ENCODE measurements at regions not wholly inside any gene's neighbourhood (a gene's known extent, or its start where the extent isn't known, plus 50 kb on each side); places are given as distances from the start of the nearest gene placed in this dataset.

DNA sequence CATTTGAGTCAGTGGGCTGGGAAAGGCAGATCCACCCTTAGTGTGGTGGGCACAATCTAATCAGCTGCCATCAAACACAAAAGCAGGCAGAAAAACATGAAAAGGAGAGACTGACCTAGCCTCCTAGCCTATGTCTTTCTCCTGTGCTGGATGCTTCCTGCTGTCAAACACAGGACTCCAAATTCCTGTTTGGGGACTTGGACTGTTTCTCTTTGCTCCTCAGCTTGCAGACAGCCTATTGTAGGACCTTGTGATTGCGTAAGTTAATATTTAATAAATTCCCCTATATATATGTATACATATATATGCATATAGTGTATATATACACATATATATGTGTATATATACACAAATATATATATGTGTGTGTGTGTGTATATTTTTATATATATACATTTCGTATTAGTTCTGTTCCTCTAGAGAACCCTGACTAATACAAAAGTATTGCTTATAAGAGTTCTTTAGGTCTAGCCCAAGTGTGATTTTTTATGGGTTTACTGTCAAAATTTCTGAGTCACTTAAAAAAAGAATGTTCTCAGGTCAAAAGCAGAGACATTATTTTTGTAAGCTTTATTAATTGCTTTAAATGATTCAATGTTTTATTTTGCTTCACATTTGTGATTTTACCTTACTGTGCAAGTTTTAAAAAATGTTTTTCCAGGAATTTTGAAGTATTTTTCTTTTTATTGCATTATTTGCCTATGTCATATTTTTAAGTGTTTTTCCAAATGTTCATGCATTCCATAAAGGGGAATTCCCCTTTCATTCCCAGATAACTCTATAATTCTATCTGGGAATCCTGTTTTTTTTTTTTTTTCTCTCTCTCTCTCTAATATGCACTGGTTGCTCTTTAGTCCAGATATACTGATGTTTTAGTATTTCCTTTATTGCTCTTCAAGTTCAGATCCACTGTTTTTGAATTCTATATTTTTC, 92.1 kb upstream of the ADAMTS5 start:
- Mint-ChIP-seq H3K36me3 (peaks cover 13% of the 10 kb centered on the region), H3K4me3 (no peak overlapping the region), H3K27me3 (ENCODE audit: low read depth) (no peaks in the 10 kb centered on the region), H3K27ac (no peak overlapping the region), H3K9me3 (peaks cover 47% of the 10 kb centered on the region), H3K4me1 (no peaks in the 10 kb centered on the region)
- no peak for DNase-seq (ENCODE audit: low spot score)
- no peak for ATAC-seq
- POLR2A ChIA-PET: no interaction called here
- CTCF ChIA-PET: no interaction called here
- TF ChIP-seq, protein P1, sequence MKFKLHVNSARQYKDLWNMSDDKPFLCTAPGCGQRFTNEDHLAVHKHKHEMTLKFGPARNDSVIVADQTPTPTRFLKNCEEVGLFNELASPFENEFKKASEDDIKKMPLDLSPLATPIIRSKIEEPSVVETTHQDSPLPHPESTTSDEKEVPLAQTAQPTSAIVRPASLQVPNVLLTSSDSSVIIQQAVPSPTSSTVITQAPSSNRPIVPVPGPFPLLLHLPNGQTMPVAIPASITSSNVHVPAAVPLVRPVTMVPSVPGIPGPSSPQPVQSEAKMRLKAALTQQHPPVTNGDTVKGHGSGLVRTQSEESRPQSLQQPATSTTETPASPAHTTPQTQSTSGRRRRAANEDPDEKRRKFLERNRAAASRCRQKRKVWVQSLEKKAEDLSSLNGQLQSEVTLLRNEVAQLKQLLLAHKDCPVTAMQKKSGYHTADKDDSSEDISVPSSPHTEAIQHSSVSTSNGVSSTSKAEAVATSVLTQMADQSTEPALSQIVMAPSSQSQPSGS (CRISPR knock-in tag; IDR thresholded peaks at IDR 0.05; ENCODE audit: borderline replicate concordance, low read depth): no peak
- TF ChIP-seq GTF2I (CRISPR knock-in tag; conservative IDR thresholded peaks at IDR 0.05) (no peak), ZNF219 (CRISPR knock-in tag; IDR thresholded peaks at IDR 0.05; ENCODE audit: borderline replicate concordance) (no peak), ERG (CRISPR knock-in tag; IDR thresholded peaks at IDR 0.05) (no peak), JUN (CRISPR knock-in tag; IDR thresholded peaks at IDR 0.05) (no peak)

DNA sequence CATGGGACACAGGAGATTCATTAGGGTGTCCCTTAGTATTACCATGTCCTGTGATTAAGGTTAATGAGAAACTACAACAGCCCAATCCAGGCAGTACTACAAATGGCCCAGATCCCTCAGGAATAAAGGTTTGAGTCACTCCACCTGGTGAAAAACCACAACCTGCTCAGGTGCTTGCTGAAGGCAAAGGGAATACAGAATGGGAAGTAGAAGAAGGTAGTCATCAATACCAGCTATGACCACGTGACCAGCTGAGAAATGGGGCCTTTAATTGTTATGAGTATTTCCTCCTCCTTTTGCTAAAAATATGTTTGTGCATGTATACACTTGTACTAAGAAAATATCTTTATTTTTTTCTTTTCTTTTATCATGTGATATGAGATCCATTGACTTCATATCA, 91.1 kb upstream of the ADAMTS5 start:
- CTCF ChIA-PET: no interaction called here
- Mint-ChIP-seq H3K4me3 (no peak overlapping the region), H3K27me3 (ENCODE audit: low read depth) (no peaks in the 10 kb centered on the region), H3K27ac (no peak overlapping the region), H3K4me1 (no peaks in the 10 kb centered on the region), H3K9me3 (peaks cover 50% of the 10 kb centered on the region), H3K36me3 (peaks cover 16% of the 10 kb centered on the region)
- ATAC-seq: no peak
- TF ChIP-seq NFE2L1 (CRISPR knock-in tag; IDR thresholded peaks at IDR 0.05) (no peak), ATF6 (CRISPR knock-in tag; IDR thresholded peaks at IDR 0.05) (no peak), MXD4 (CRISPR knock-in tag; IDR thresholded peaks at IDR 0.05; ENCODE audit: borderline replicate concordance) (no peak), NR3C1 (CRISPR knock-in tag; conservative IDR thresholded peaks at IDR 0.05; ENCODE audit: low read depth) (no peak), ZNF423 (CRISPR knock-in tag; IDR thresholded peaks at IDR 0.05) (no peak), GTF2I (CRISPR knock-in tag; conservative IDR thresholded peaks at IDR 0.05) (no peak), ATF1 (CRISPR knock-in tag; IDR thresholded peaks at IDR 0.05) (no peak), ZNF121 (CRISPR knock-in tag; IDR thresholded peaks at IDR 0.05) (no peak), CREM (CRISPR knock-in tag; IDR thresholded peaks at IDR 0.05) (no peak), JAZF1 (CRISPR knock-in tag; IDR thresholded peaks at IDR 0.05) (no peak), KAT7 (CRISPR knock-in tag; IDR thresholded peaks at IDR 0.05; ENCODE audit: borderline replicate concordance) (no peak), EMX1 (CRISPR knock-in tag; IDR thresholded peaks at IDR 0.05) (no peak), ZNF232 (CRISPR knock-in tag; IDR thresholded peaks at IDR 0.05) (no peak), E2F1 (CRISPR knock-in tag; IDR thresholded peaks at IDR 0.05) (no peak)
- TF ChIP-seq, protein P2, sequence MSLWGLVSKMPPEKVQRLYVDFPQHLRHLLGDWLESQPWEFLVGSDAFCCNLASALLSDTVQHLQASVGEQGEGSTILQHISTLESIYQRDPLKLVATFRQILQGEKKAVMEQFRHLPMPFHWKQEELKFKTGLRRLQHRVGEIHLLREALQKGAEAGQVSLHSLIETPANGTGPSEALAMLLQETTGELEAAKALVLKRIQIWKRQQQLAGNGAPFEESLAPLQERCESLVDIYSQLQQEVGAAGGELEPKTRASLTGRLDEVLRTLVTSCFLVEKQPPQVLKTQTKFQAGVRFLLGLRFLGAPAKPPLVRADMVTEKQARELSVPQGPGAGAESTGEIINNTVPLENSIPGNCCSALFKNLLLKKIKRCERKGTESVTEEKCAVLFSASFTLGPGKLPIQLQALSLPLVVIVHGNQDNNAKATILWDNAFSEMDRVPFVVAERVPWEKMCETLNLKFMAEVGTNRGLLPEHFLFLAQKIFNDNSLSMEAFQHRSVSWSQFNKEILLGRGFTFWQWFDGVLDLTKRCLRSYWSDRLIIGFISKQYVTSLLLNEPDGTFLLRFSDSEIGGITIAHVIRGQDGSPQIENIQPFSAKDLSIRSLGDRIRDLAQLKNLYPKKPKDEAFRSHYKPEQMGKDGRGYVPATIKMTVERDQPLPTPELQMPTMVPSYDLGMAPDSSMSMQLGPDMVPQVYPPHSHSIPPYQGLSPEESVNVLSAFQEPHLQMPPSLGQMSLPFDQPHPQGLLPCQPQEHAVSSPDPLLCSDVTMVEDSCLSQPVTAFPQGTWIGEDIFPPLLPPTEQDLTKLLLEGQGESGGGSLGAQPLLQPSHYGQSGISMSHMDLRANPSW (CRISPR knock-in tag; conservative IDR thresholded peaks at IDR 0.05; ENCODE audit: low read depth): no peak
- TF ChIP-seq, protein P3, sequence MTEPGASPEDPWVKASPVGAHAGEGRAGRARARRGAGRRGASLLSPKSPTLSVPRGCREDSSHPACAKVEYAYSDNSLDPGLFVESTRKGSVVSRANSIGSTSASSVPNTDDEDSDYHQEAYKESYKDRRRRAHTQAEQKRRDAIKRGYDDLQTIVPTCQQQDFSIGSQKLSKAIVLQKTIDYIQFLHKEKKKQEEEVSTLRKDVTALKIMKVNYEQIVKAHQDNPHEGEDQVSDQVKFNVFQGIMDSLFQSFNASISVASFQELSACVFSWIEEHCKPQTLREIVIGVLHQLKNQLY (CRISPR knock-in tag; IDR thresholded peaks at IDR 0.05): no peak
- TF ChIP-seq, protein P4, sequence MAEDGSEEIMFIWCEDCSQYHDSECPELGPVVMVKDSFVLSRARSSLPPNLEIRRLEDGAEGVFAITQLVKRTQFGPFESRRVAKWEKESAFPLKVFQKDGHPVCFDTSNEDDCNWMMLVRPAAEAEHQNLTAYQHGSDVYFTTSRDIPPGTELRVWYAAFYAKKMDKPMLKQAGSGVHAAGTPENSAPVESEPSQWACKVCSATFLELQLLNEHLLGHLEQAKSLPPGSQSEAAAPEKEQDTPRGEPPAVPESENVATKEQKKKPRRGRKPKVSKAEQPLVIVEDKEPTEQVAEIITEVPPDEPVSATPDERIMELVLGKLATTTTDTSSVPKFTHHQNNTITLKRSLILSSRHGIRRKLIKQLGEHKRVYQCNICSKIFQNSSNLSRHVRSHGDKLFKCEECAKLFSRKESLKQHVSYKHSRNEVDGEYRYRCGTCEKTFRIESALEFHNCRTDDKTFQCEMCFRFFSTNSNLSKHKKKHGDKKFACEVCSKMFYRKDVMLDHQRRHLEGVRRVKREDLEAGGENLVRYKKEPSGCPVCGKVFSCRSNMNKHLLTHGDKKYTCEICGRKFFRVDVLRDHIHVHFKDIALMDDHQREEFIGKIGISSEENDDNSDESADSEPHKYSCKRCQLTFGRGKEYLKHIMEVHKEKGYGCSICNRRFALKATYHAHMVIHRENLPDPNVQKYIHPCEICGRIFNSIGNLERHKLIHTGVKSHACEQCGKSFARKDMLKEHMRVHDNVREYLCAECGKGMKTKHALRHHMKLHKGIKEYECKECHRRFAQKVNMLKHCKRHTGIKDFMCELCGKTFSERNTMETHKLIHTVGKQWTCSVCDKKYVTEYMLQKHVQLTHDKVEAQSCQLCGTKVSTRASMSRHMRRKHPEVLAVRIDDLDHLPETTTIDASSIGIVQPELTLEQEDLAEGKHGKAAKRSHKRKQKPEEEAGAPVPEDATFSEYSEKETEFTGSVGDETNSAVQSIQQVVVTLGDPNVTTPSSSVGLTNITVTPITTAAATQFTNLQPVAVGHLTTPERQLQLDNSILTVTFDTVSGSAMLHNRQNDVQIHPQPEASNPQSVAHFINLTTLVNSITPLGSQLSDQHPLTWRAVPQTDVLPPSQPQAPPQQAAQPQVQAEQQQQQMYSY (CRISPR knock-in tag; IDR thresholded peaks at IDR 0.05): no peak
- no peak for DNase-seq (ENCODE audit: low spot score)
- POLR2A ChIA-PET: no interaction called here
